ENCODE measurements at regions not wholly inside any gene's neighbourhood (a gene's known extent, or its start where the extent isn't known, plus 50 kb on each side); places are given as distances from the start of the nearest gene placed in this dataset.

DNA sequence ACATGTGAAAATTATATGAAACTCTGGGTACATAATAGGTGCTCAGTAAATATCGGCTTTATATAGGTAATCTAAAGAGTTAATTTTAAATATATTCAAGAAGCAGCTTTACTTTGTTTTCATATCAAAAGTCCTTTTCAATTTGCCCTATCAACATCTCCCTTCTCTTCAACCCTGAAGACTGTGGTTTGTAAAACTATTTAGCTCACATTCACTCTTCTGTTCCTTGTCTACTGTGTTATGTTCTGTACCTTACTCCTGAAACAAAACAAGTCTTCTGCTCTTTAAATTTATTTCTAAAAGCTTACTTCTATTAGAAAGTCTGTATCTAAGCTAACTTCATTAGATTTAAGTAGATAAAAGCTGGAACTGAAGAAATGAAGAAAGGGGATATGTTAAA lies 301.7 kb upstream of the PMFBP1 start:
- TF ChIP-seq, protein P1, sequence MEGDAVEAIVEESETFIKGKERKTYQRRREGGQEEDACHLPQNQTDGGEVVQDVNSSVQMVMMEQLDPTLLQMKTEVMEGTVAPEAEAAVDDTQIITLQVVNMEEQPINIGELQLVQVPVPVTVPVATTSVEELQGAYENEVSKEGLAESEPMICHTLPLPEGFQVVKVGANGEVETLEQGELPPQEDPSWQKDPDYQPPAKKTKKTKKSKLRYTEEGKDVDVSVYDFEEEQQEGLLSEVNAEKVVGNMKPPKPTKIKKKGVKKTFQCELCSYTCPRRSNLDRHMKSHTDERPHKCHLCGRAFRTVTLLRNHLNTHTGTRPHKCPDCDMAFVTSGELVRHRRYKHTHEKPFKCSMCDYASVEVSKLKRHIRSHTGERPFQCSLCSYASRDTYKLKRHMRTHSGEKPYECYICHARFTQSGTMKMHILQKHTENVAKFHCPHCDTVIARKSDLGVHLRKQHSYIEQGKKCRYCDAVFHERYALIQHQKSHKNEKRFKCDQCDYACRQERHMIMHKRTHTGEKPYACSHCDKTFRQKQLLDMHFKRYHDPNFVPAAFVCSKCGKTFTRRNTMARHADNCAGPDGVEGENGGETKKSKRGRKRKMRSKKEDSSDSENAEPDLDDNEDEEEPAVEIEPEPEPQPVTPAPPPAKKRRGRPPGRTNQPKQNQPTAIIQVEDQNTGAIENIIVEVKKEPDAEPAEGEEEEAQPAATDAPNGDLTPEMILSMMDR (IDR thresholded peaks at IDR 0.05; ENCODE audit: extremely low read depth, missing control alignments), result no peak
- DNase-seq (ENCODE audit: low spot score), result no peak

DNA sequence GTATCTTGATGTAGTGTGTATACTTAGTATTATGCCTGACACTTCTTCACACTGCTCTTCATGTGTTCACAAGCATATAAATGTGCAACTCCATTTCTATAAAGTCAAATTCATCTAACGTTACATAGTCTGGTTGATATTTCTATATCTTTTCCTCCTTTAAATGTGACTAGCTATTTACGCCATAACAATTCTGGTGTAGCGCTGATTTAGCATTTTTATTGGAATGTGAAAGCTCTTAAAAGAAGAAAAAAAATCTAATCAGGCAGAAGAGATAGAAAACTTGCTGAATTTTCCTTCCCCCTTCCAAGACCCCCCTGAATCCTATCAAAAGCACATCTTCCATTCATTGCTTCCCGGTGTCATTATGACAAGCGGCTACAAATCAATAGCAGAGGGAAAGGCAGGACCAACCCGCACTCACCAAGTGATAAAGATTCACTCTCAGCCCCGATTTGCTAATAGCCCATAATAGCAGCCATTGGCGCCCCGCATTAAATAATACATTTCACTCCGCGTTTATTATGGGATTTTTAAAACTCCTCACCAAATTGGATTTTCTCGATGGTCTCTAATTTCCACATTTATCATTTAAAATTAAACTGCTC lies 299.5 kb upstream of the PMFBP1 start:
- TF ChIP-seq, protein P1 (IDR thresholded peaks at IDR 0.05; ENCODE audit: extremely low read depth, missing control alignments), result no peak
- no peak for DNase-seq (ENCODE audit: low spot score)

DNA sequence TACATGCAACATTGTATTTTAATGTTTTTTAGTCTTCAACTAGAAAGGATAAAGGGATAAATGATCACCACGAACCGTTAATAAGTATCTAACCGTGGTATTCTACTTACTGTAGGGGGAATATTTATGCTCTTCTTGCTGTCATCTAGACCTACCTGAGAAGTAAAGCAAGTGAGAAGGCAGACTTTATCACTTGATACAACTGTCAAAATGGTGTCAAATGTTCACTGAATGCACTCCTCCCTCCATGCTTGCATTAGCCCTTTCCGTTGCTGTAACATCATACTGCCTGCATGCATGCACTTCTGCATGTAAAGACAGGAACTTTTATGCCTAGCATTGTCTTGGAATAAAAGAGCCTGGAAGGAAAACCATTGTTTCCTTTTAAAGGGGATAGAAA lies 298.6 kb upstream of the PMFBP1 start:
- DNase-seq (ENCODE audit: low spot score), result no peak
- TF ChIP-seq, protein P1 (IDR thresholded peaks at IDR 0.05; ENCODE audit: extremely low read depth, missing control alignments), result no peak

DNA sequence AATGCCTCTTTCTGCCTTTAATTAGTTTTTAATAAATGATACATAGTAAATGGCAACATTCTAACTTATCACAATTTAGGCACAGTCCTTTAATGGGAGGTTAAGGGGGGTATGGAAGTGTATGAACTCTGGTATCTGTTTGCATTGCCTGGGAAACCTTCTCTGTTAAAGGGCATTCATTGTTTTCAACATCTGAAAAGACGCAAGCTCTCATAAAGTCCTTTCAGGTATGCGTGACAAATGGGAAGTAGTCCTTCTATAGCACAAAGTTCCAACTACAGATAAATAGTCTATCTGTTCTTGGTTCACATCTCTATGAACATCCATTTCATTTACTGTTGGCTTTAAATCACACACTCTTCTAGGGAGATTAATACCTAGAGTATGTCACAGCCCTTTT lies 298.0 kb upstream of the PMFBP1 start:
- DNase-seq (ENCODE audit: low spot score), result no peak
- TF ChIP-seq, protein P1 (IDR thresholded peaks at IDR 0.05; ENCODE audit: extremely low read depth, missing control alignments), result no peak

DNA sequence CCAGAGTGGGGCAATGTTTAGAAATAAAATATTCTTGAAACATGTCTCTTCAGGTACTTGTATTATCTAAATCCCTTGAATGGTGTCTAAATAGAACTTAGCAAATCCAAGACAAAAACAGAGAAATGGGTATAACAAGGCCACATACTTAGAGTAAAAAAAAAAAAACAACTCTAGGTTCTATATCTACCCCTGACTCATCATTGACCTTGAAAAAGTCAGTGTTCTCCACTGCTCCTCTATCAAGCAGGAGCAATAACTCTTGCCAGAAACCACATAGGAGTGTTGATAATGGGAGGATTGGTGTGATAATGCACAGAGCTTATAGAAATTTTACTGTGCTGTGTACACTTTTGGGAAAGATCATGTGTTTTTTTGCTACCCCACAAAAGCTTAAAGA lies 296.6 kb upstream of the PMFBP1 start:
- TF ChIP-seq, protein P1 (IDR thresholded peaks at IDR 0.05; ENCODE audit: extremely low read depth, missing control alignments), result no peak

DNA sequence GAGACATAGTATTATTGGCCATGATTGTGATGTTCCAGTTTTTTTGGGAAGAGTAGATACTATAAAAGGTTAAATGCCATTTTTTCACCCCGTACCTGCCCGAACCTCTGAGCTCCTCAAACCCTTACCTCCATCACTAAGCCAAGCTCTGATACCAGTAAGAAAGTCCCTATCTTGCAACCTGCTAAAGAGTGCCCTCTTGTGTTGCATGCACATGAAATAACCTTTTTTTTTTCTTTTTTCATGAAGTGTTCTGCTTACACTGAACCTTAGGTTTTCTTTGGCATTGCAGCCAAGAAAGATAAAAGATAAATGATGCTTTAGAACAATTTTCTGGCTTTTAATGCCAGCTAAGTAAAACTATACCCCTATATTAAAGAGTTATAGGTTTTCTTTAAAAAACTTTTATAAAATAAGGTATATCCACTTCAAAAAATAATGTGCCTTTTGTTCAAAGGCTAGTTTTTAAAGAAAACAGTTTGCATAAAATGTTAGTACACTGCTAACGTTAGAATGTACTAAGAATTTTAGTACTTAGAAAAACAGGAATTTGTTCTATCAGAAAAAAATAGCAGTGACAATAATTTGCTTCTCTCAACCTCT lies 295.3 kb upstream of the PMFBP1 start:
- peak; percentile 25 for DNase-seq (ENCODE audit: low spot score)

More for the DNA sequence above, 296.6 kb upstream of the PMFBP1 start:
- no peak for DNase-seq (ENCODE audit: low spot score)

More for the DNA sequence above, 295.3 kb upstream of the PMFBP1 start:
- TF ChIP-seq, protein P1 (IDR thresholded peaks at IDR 0.05; ENCODE audit: extremely low read depth, missing control alignments), result peak; percentile 51

Data from GM20000 (cell line).